Activated B cell treated with CpG ODN at 0.5 μM for 24 hours (primary cell): ENCODE measurements at regions not wholly inside any gene's neighbourhood (a gene's known extent, or its start where the extent isn't known, plus 50 kb on each side); places are given as distances from the start of the nearest gene placed in this dataset.

ENCODE experiments used
- ATAC-seq: fragments of 200-7000 bp; cut with Tn5 transposase; one replicate; pipeline ENCODE4 v1.10.0; 2021; ENCODE audit warnings: low read depth, mild to moderate bottlenecking, moderate library complexity
- CTCF ChIA-PET: fragments of 350-600 bp; sonication (Branson Sonifier 250); formaldehyde crosslinking; loops from one replicate; lab custom pipeline; 2021; ENCODE audit warnings: antibody characterized with exemption; lab: Charles Lee
- POLR2A ChIA-PET: fragments of 350-600 bp; sonication (Branson Sonifier 250); formaldehyde crosslinking; loops from one replicate; lab custom pipeline; 2021; ENCODE audit warnings: antibody characterized with exemption; lab: Charles Lee
- DNase-seq: peaks from one replicate; pipeline ENCODE4 v3.0.0; 2022
- H3K27ac Mint-ChIP-seq: one replicate; pipeline ENCODE4 v1.8.0; 2020; ENCODE audit warnings: mixed read lengths
- H3K27me3 Mint-ChIP-seq: one replicate; pipeline ENCODE4 v1.8.0; 2021; ENCODE audit warnings: mixed read lengths
- H3K36me3 Mint-ChIP-seq: one replicate; pipeline ENCODE4 v1.8.0; 2021; ENCODE audit warnings: low read depth, mixed read lengths
- H3K4me1 Mint-ChIP-seq: one replicate; pipeline ENCODE4 v1.8.0; 2021; ENCODE audit warnings: mixed read lengths
- H3K4me3 Mint-ChIP-seq: one replicate; pipeline ENCODE4 v1.8.0; 2020; ENCODE audit warnings: mild to moderate bottlenecking, mixed read lengths
- H3K9me3 Mint-ChIP-seq: one replicate; pipeline ENCODE4 v1.8.0; 2020; ENCODE audit warnings: mixed read lengths
- CTCF ChIP-seq: fragments of 200-600 bp; IDR thresholded peaks from one replicate; pipeline ENCODE4 v1.8.0; 2022; ENCODE audit warnings: antibody characterized with exemption, mild to moderate bottlenecking
- intact Hi-C: fragments of 100-400 bp; cut with micrococcal nuclease; formaldehyde crosslinking; loops from one replicate; pipeline ENCODE4 v1.15.1; 2024

GRCh38 chr2:67667054-67667908, 270.1 kb downstream of the ETAA1 start:
- no peak overlapping the region for H3K4me3 Mint-ChIP-seq
- H3K9me3 Mint-ChIP-seq: no peaks in the 10 kb centered on the region
- ATAC-seq: no peak
- H3K4me1 Mint-ChIP-seq: no peaks in the 10 kb centered on the region
- no peak for TF ChIP-seq CTCF
- no peak overlapping the region for H3K27ac Mint-ChIP-seq
- H3K27me3 Mint-ChIP-seq: peaks cover 13% of the 10 kb centered on the region
- intact Hi-C loops: no loop called here
- no peak for DNase-seq
- ChIA-PET POLR2A (no interaction called here), CTCF (no interaction called here)
- H3K36me3 Mint-ChIP-seq: no peaks in the 10 kb centered on the region

DNA sequence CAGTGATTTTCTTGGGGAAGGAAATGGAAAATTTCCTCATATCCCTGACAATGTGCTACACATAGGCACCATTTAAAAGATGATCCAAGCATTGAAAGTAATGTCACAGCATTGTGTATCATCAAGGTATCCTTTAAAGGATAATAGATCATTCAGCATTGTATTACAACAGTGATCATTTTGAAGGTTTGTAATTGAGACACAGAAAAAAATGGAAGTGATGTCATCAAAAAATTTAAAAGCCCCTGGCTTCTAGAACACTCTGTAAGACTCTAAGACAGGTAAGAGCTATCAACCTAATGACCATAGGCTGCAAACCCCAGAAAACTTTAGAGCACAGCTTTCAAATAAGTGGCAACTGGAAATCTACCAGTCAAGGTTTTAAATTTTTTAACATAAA, 271.4 kb downstream of the ETAA1 start:
- ChIA-PET POLR2A (no interaction called here), CTCF (no interaction called here)
- Mint-ChIP-seq H3K27me3 (peaks cover 13% of the 10 kb centered on the region), H3K4me1 (no peaks in the 10 kb centered on the region), H3K27ac (no peak overlapping the region), H3K36me3 (no peaks in the 10 kb centered on the region), H3K4me3 (no peak overlapping the region), H3K9me3 (no peaks in the 10 kb centered on the region)
- no peak for DNase-seq
- TF ChIP-seq CTCF: no peak
- intact Hi-C loops: no loop called here
- no peak for ATAC-seq

- Mint-ChIP-seq H3K9me3 (no peaks in the 10 kb centered on the region), H3K27ac (no peak overlapping the region), H3K36me3 (no peaks in the 10 kb centered on the region), H3K27me3 (peaks cover 9% of the 10 kb centered on the region), H3K4me1 (no peaks in the 10 kb centered on the region), H3K4me3 (no peak overlapping the region)
- ChIA-PET POLR2A (no interaction called here), CTCF (no interaction called here)
- no peak for ATAC-seq
- no peak for DNase-seq
- intact Hi-C loops: no loop called here
- TF ChIP-seq CTCF: no peak
These were observed 272.0 kb downstream of the ETAA1 start for GRCh38 chr2:67669168-67669567.

DNA sequence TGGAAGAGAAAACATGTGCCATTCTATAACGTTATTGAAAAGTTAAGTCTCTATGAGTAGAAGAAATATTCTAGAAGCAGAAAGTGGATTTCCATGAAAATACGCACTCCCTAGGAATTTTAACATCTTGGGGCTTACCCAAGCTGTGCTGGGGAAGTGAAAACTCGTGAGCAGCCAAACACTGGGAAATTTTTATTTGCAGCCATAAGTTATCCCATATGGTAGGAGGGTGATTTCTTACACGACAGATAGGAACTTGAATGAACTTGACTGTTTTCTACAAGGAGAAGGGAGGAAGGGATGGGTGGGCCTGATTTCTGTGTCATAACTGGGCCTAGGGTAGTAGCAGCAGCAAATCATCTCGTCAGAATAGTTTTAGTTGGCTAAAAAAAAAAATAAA, 272.6 kb downstream of the ETAA1 start:
- intact Hi-C loops: no loop called here
- H3K4me3 Mint-ChIP-seq: no peak overlapping the region
- H3K4me1 Mint-ChIP-seq: no peaks in the 10 kb centered on the region
- ATAC-seq (no peak), DNase-seq (no peak)
- no peak for TF ChIP-seq CTCF
- no peaks in the 10 kb centered on the region for H3K9me3 Mint-ChIP-seq
- H3K27me3 Mint-ChIP-seq: peaks cover 9% of the 10 kb centered on the region
- no peaks in the 10 kb centered on the region for H3K36me3 Mint-ChIP-seq
- CTCF ChIA-PET: no interaction called here
- POLR2A ChIA-PET: no interaction called here
- no peak overlapping the region for H3K27ac Mint-ChIP-seq

DNA sequence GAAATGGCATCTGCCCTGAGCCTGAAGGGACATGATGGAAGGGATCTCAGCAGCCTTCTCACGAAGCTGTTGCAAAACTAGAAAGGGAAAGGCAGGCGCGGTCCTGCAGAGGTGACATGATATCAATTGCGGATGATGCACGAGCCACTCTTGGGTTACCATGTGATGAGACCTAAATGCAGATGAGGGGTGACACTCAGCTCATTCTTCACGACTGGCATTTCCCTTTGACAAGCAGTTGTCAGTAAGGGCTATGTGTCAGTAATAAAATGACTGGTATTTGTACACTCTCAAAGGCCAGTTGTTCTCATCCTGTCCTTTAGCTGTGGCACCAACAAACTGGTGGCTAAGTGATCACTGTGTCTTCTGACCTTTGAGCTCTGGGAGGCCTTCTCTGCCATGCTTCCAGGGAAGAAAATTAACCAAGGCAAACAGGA, 273.6 kb downstream of the ETAA1 start:
- DNase-seq (no peak), ATAC-seq (no peak)
- ChIA-PET POLR2A (no interaction called here), CTCF (no interaction called here)
- H3K36me3 Mint-ChIP-seq: no peaks in the 10 kb centered on the region
- intact Hi-C loops: no loop called here
- H3K4me1 Mint-ChIP-seq: no peaks in the 10 kb centered on the region
- no peak overlapping the region for H3K27ac Mint-ChIP-seq
- H3K4me3 Mint-ChIP-seq: no peak overlapping the region
- H3K9me3 Mint-ChIP-seq: no peaks in the 10 kb centered on the region
- H3K27me3 Mint-ChIP-seq: peaks cover 9% of the 10 kb centered on the region
- TF ChIP-seq CTCF: no peak
